SK-N-MC (cell line): ENCODE measurements at regions not wholly inside any gene's neighbourhood (a gene's known extent, or its start where the extent isn't known, plus 50 kb on each side); places are given as distances from the start of the nearest gene placed in this dataset.

ENCODE experiments used
- EZH2 ChIP-seq: fragments of 200-600 bp; sonication (generic); IDR thresholded peaks from one replicate; pipeline ENCODE4 v1.6.1; 2017; ENCODE audit warnings: antibody characterized with exemption
- FOXP2 ChIP-seq: optimal IDR thresholded peaks from 2 replicates; pipeline ENCODE3; 2011; ENCODE audit warnings: mild to moderate bottlenecking, moderate library complexity; ENCODE audit not compliant: insufficient read depth; ENCODE audit errors: extremely low read length, control extremely low read depth
- POLR2AphosphoS5 ChIP-seq: IDR thresholded peaks from 2 replicates; pipeline ENCODE4 v1.6.1; 2012; ENCODE audit warnings: mild to moderate bottlenecking, low read depth, low read length, borderline replicate concordance

GRCh38 chr20:60806354-60806753 lies 445.7 kb upstream of the CDH4 start:
- TF ChIP-seq POLR2AphosphoS5: no peak
- TF ChIP-seq EZH2: no peak
- TF ChIP-seq FOXP2: no peak
